HepG2 (cell line): ENCODE measurements at regions not wholly inside any gene's neighbourhood (a gene's known extent, or its start where the extent isn't known, plus 50 kb on each side); places are given as distances from the start of the nearest gene placed in this dataset.

ENCODE experiments used
- ATAC-seq: fragments of 200-7000 bp; cut with Tn5 transposase; 3 replicates; pipeline ENCODE4 v1.9.1; 2020; ENCODE audit warnings: mild to moderate bottlenecking, moderate library complexity
- BruUV-seq: library from RNA; stranded (reverse); fragments of 400-500 nt; replicated peaks from 2 replicates; lab custom pipeline; 2021; lab: Mats Ljungman, UMichigan
- CTCF ChIA-PET: fragments of 300-600 bp; formaldehyde crosslinking; extraction: SDS; loops from one replicate; lab custom pipeline; 2021; ENCODE audit warnings: low total read pairs, inconsistent platforms, low intra/inter-chr PET ratio; lab: Yijun Ruan, JAX
- POLR2A ChIA-PET: fragments of 350-600 bp; sonication (Branson Sonifier 250); formaldehyde crosslinking; loops from one replicate; lab custom pipeline; 2020; ENCODE audit warnings: antibody characterized with exemption, inconsistent platforms; lab: Yijun Ruan, JAX
- DNase-seq: peaks from one replicate; pipeline ENCODE4 v3.0.0-alpha.2; 2015; ENCODE audit warnings: low spot score
- FAIRE-seq: peaks from 3 replicates; lab custom pipeline; 2011; peaks lifted over from hg19 to GRCh38; lab: Jason Lieb, UNC
- H2AFZ ChIP-seq: one replicate; pipeline ENCODE4 v1.6.1; 2011; ENCODE audit warnings: low read length, inconsistent platforms
- H3K27ac ChIP-seq: fragments of 300-600 bp; 3 replicates; pipeline ENCODE4 v1.8.0; 2011; ENCODE audit warnings: mixed run types, mild to moderate bottlenecking, mixed read lengths, low read length, inconsistent platforms; ENCODE audit not compliant: insufficient read depth; ENCODE audit errors: extremely low read length
- H3K27me3 ChIP-seq, 2 experiments: fragments of 200-600 bp in 1 of 2; 2 replicates in 1 of 2; 3 replicates in 1 of 2; pipeline versions ENCODE4 v1.6.0 to v1.8.0; 2011; ENCODE audit warnings: low read length in 2 of 2, mild to moderate bottlenecking in 2 of 2, moderate library complexity in 2 of 2, inconsistent platforms in 1 of 2; ENCODE audit not compliant: insufficient read depth in 2 of 2, control insufficient read depth in 1 of 2
- H3K36me3 ChIP-seq, 2 experiments: fragments of 200-600 bp in 1 of 2; replicated peaks in 1 of 2; 2 replicates in 1 of 2; 3 replicates in 1 of 2; pipeline versions ENCODE4 v1.5.1 to v1.8.0; 2011; ENCODE audit warnings: low read length in 2 of 2, inconsistent platforms in 1 of 2; ENCODE audit not compliant: insufficient read depth in 2 of 2, control insufficient read depth in 1 of 2
- H3K4me1 ChIP-seq: 2 replicates; pipeline ENCODE4 v1.5.1; 2012; ENCODE audit warnings: low read length, inconsistent platforms; ENCODE audit not compliant: insufficient read depth
- H3K4me2 ChIP-seq: 2 replicates; pipeline ENCODE4 v1.6.0; 2011; ENCODE audit warnings: low read depth, low read length, inconsistent platforms
- H3K4me3 ChIP-seq, 3 experiments: fragments of 200-600 bp in 1 of 3; sonication (generic), shearing (Covaris generic) in 1 of 3; replicated peaks in 1 of 3; 2 replicates each; pipeline ENCODE4 v1.5.1; 2011 to 2016; ENCODE audit warnings: low read length in 3 of 3, inconsistent platforms in 2 of 3, low read depth in 2 of 3, mild to moderate bottlenecking in 2 of 3, control low read depth in 1 of 3, mixed read lengths in 1 of 3; ENCODE audit not compliant: insufficient read depth in 1 of 3
- H3K79me2 ChIP-seq: one replicate; pipeline ENCODE4 v1.6.1; 2011; ENCODE audit warnings: low read length, inconsistent platforms; ENCODE audit not compliant: insufficient read depth
- H3K9ac ChIP-seq: 2 replicates; pipeline ENCODE4 v1.6.0; 2011; ENCODE audit warnings: mild to moderate bottlenecking, low read depth, low read length, inconsistent platforms; ENCODE audit not compliant: insufficient read depth
- H3K9me3 ChIP-seq: 2 replicates; pipeline ENCODE4 v1.5.1; 2012; ENCODE audit warnings: mild to moderate bottlenecking, low read length
- H4K20me1 ChIP-seq: 2 replicates; pipeline ENCODE4 v1.6.0; 2011; ENCODE audit warnings: inconsistent platforms, mild to moderate bottlenecking, low read length, moderate library complexity; ENCODE audit not compliant: insufficient read depth
- ATF7 ChIP-seq, 2 experiments: fragments of 450-650 bp in 1 of 2; sonication (generic) in 1 of 2; formaldehyde crosslinking in 1 of 2; IDR thresholded peaks; 2 replicates each; pipeline versions ENCODE4 v1.4.0 to v1.6.1; 2016 to 2020; ENCODE audit warnings: antibody characterized with exemption in 1 of 2, mild to moderate bottlenecking in 1 of 2, missing genetic modification reagents in 1 of 2
- CREM ChIP-seq, 2 experiments: sonication (generic) in 1 of 2; formaldehyde crosslinking in 1 of 2; IDR thresholded peaks; 2 replicates each; pipeline versions ENCODE4 v1.4.0 to v1.6.1; 2016 to 2020; ENCODE audit warnings: antibody characterized with exemption in 1 of 2, mild to moderate bottlenecking in 1 of 2, missing genetic modification reagents in 1 of 2
- HDAC2 ChIP-seq: sonication (generic); formaldehyde crosslinking; IDR thresholded peaks from 2 replicates; pipeline ENCODE4 v1.4.0; 2020; ENCODE audit warnings: missing genetic modification reagents
- KAT2B ChIP-seq: fragments of 150-350 bp; IDR thresholded peaks from 2 replicates; pipeline ENCODE4 v1.6.1; 2014; ENCODE audit warnings: low read depth, low read length, borderline replicate concordance
- KMT2A ChIP-seq: sonication (generic); formaldehyde crosslinking; IDR thresholded peaks from 2 replicates; pipeline ENCODE4 v1.4.0; 2020; ENCODE audit warnings: missing genetic modification reagents
- NCOA5 ChIP-seq: sonication (generic); formaldehyde crosslinking; IDR thresholded peaks from 2 replicates; pipeline ENCODE4 v1.4.0; 2020; ENCODE audit warnings: missing genetic modification reagents
- NR3C1 ChIP-seq: sonication (generic); formaldehyde crosslinking; IDR thresholded peaks from 2 replicates; pipeline ENCODE4 v1.4.0; 2020; ENCODE audit warnings: missing genetic modification reagents
- PAX8 ChIP-seq: sonication (generic); formaldehyde crosslinking; IDR thresholded peaks from 2 replicates; pipeline ENCODE4 v1.8.0; 2022; ENCODE audit warnings: mild to moderate bottlenecking, missing genetic modification reagents, borderline replicate concordance
- RAD51 ChIP-seq: fragments of 450-650 bp; IDR thresholded peaks from 2 replicates; pipeline ENCODE4 v1.6.1; 2016; ENCODE audit warnings: borderline replicate concordance
- ZBTB3 ChIP-seq: sonication (generic); formaldehyde crosslinking; IDR thresholded peaks from 2 replicates; pipeline ENCODE4 v1.4.0; 2020; ENCODE audit warnings: low read depth, mild to moderate bottlenecking, moderate library complexity, missing genetic modification reagents, borderline replicate concordance
- ZNF235 ChIP-seq: sonication (generic); formaldehyde crosslinking; IDR thresholded peaks from 2 replicates; pipeline ENCODE4 v1.8.1; 2023; ENCODE audit warnings: mild to moderate bottlenecking, missing genetic modification reagents, borderline replicate concordance
- ZNF383 ChIP-seq: sonication (generic); formaldehyde crosslinking; IDR thresholded peaks from 2 replicates; pipeline ENCODE4 v1.4.0; 2020; ENCODE audit warnings: missing genetic modification reagents, mild to moderate bottlenecking, borderline replicate concordance
- in situ Hi-C: cut with HindIII; loops from 2 replicates; pipeline ENCODE4 v1.10.0; 2017; ENCODE audit warnings: low pct_unique_long_range_greater_than_20kb; ENCODE audit not compliant: extremely low pct_ligation_motif_present
- intact Hi-C: fragments of 100-400 bp; cut with micrococcal nuclease; formaldehyde crosslinking; loops from one replicate; pipeline ENCODE4 v1.10.0; 2022; ENCODE audit not compliant: unreplicated experiment

DNA sequence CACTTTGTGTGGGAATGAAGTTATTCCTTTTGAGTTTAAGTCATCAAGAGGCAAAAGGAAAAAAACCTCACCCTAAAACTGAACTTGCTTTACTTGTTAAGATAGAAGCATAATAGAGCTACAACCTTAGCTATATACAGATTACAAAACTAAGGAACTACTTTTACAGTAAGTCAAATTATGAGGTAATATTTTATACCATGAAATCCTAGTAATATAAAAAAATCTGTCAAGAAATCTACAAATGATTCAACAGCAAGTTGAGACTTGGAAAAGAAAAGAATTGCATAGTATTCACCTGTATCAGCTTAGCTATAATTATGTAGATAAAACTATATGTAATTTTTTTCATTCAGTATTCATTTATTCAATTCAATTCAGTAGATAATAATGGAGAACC, 335.3 kb downstream of the KLF5 start:
- Histone ChIP-seq H4K20me1 (no peaks in the 10 kb centered on the region), H3K4me2 (no peak overlapping the region), H3K4me1 (no peaks in the 10 kb centered on the region), H3K36me3 (no peaks in the 10 kb centered on the region), H3K27ac (no peak overlapping the region), H2AFZ (no peak overlapping the region), H3K79me2 (no peaks in the 10 kb centered on the region), H3K9ac (no peak overlapping the region), H3K9me3 (no peaks in the 10 kb centered on the region), H3K4me3 (no peak overlapping the region), H3K27me3 (no peaks in the 10 kb centered on the region)
- CTCF ChIA-PET: no interaction called here
- ATAC-seq: no peak
- BruUV-seq: no TSS peak
- FAIRE-seq: no peak
- POLR2A ChIA-PET: no interaction called here
- intact Hi-C loops: no loop called here
- in situ Hi-C loops: no loop called here
- no peak for DNase-seq
- TF ChIP-seq KMT2A (CRISPR knock-in tag): no peak
- no peak for TF ChIP-seq ATF7 (IDR thresholded peaks at IDR 0.05)
- TF ChIP-seq ATF7 (CRISPR knock-in tag; IDR thresholded peaks at IDR 0.05): no peak
- no peak for TF ChIP-seq ZNF383 (CRISPR knock-in tag)
- no peak for TF ChIP-seq PAX8 (CRISPR knock-in tag)
- no peak for TF ChIP-seq HDAC2
- TF ChIP-seq ZBTB3: no peak
- no peak for TF ChIP-seq RAD51
- no peak for TF ChIP-seq ZNF235 (CRISPR knock-in tag)
- TF ChIP-seq NCOA5 (CRISPR knock-in tag): no peak
- TF ChIP-seq NR3C1: no peak
- TF ChIP-seq CREM (IDR thresholded peaks at IDR 0.05): no peak
- TF ChIP-seq CREM (CRISPR knock-in tag; IDR thresholded peaks at IDR 0.05): no peak
- no peak for TF ChIP-seq KAT2B
